DMS53 treated with DMSO at 0.1 percent for 48 hours (cell line): ENCODE measurements at regions not wholly inside any gene's neighbourhood (a gene's known extent, or its start where the extent isn't known, plus 50 kb on each side); places are given as distances from the start of the nearest gene placed in this dataset.

Experiments
- DNase-seq: peaks from one replicate; lab custom pipeline; 2025; ENCODE audit not compliant: unreplicated experiment; lab: John Stamatoyannopoulos, UW

DNA sequence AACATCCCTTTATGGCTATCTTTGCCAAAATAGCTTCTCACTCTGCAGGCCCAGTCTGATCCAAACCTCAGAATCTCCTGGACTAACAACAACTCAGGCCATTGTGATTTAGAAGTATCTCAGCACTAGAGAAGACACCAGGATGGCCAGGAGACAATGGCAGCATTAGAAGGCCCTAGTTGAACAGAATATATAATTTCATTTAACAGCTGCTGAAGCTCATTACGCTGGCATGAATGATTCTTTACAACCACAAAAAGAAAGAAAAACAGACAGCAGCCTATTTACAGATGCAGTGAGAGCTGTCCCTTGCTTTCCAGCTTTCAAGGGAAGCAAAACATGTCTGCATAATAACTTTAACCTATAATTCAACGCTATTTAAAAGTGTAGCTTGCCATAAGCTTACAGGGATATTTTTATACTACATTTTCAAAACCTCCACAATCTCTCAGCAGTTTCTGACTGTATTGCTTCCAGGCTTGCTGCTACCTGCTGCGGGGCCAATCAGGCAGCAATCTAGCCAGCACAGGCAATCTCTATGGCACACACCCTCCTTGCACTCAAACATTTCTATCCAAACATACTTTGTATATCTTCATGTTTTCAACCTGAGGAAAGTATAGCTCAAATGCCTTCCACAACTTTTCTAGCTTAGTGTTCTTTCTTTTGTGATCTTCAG, 107.3 kb downstream of the OGFRL1 start:
- DNase-seq, result no peak

DNA sequence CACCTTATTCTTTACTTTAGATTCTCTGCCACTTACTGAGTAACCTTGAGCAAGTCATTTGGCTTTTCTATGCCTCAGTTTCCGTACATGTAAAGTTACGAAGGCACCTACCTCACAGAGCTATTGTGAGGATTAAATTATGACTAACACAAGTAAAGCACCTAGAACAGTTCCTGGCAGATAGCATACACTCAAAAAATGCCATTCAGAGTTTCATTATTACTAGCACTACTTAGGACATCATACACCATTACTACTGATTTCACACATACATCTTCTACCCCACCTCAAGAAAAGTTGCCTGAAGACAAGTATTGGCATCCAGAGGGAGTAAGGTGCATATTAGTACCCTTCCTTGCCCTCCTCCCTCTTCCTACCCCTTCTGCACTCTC, 107.8 kb downstream of the OGFRL1 start:
- no peak for DNase-seq

DNA sequence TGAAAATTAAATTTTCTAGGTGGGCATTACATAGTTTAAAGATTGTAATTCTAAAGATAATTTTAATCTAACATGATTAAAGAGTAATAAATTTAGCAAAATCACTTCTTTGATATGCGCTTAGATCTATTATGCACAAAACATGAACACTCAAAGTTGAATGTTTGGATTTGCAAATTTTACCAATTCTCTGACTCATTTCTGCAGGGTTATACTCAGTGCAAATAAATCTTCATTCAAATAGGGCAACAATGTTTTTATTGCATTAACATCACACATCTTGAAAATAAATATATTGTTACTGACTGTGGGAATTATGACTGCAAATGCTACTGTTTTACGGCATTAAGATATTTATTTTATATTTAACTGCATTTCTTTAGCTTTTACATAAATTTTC, 110.7 kb downstream of the OGFRL1 start:
- no peak for DNase-seq

DNA sequence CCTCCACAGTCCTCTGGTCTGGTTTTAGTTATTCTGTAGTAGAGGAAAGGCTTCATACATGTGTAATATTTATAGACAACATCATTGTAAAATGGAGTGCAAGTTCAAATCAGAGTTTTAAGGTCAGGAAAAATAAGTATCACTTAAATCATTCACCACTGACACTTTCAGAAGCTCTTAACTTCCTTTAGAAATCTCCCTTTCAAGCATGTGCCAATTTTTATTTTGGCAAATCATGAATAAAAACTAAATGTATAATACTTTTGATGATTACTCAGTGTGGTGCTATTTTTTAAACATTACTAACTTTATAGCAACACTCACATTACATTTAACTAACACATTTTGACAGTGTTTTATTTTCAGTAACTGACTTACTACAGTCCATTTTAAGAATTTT, 112.2 kb downstream of the OGFRL1 start:
- no peak for DNase-seq

DNA sequence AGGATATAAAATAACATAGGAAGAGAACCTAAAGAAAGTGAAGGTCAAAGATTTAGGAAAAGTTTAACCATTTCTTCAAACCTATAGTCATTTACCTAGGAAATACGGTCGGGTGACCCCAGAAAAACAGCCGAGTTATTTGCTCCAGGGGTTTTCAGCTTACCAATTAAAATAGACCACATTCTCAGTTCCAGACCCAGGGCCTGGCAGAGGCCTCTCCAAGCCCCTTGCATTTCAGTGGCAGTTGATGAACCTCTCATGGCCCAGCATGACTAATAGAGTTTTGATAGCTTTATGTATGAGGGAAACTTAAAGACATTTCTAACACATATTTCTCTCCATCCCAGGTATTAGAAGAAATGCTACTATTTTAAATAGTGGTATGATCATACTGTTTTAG, 113.5 kb downstream of the OGFRL1 start:
- DNase-seq, result no peak

DNA sequence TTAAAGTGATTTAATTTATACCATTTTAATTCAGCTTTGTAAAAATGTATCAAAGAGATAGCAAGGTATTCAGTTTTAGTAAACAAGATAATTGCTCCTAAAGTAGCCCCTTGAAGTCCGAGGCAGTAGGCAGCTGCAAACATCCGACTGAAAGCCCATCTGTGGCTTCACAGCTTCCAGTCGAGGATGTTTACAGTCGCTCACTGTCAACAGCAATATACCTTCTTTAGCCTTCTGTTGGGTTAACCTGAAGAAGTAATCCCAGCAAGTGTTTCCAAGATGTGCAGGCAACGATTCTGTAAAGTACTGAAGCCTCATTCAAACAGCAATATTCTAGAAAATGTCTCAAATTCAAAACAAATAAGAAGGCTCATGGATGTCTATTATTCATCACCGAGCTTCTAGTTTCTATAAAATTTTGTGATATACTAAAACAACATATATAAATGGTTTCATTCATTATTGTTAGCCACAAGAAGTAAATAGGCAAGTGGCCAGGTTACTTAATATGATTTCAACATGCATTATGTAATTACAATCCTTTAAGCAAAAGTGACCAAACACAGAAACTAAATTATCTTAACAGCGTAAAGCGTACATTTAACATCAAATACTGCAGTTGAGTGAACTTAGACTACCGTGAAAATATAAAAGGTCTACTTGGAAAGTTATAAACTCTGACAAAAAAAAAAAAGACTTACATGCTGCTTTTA, 115.0 kb downstream of the OGFRL1 start:
- DNase-seq, result peak; percentile 22

DNA sequence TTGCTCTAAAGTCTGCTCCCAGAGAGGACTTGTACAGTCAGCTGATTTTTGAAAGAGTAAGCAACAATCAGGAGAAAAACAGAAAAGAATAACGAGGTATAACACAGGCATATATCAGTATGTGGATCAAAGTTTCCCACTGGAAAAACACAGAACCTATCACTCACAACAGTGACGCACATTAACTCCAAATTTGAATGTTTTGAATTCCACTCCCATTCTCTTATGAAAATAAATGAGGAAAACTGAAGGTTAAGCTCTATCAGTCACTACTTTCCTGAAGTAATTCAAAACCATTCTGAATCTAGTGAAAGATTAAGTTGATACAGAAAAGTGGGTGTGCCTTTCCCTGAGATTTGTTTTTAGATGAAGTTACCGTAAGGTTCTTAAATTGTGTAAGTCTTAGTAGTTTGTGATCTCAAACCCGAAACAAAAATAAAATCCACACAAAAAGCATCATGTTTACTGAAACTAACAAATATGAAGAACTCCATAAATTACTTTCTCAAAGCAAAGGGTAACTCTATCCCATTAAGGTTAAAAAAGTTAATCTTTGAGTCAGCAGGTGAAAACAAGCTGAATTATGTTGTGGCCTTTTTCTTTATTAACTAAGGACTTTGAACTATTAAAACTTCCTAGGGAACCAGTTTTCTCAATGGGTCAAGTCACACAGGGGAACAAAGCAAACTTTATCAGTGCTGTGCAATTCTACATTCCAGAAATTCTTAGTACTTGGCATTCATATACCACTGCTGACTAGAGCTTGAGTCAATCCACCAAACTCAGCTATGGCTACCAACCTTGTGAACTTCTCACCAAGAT, 115.7 kb downstream of the OGFRL1 start:
- no peak for DNase-seq

DNA sequence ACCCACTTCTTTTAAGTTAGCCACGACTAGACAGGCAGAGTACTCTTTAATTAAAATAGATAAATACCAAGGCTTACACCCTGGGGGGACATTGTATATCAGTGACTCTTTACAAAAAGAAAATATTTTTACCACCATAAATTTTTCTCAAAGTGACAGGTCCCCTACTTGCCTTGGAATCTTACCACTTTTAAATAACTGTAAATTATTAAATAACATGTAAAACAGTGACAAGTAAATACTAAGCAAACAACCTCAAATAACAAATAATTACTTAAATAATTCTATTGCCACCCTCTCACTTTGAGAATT, 116.3 kb downstream of the OGFRL1 start:
- DNase-seq, result no peak

DNA sequence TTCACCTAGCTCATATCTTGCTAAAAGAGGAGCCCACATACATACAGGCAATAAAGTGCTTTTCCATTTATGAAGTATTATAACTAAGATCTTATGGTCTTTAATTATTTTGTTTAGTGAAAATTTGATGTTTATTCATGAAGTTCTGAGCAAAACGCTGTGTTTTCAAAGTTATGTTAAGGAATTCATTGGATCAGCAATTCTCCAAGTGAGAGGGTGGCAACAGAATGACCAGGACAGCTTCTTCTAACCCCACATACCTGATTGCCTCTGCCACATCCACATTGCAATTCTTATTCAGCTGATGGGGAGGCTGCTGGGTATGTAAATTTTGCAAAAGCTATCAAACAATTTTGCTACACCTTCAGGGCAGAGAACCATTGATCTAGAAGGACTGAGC, 116.8 kb downstream of the OGFRL1 start:
- no peak for DNase-seq

DNA sequence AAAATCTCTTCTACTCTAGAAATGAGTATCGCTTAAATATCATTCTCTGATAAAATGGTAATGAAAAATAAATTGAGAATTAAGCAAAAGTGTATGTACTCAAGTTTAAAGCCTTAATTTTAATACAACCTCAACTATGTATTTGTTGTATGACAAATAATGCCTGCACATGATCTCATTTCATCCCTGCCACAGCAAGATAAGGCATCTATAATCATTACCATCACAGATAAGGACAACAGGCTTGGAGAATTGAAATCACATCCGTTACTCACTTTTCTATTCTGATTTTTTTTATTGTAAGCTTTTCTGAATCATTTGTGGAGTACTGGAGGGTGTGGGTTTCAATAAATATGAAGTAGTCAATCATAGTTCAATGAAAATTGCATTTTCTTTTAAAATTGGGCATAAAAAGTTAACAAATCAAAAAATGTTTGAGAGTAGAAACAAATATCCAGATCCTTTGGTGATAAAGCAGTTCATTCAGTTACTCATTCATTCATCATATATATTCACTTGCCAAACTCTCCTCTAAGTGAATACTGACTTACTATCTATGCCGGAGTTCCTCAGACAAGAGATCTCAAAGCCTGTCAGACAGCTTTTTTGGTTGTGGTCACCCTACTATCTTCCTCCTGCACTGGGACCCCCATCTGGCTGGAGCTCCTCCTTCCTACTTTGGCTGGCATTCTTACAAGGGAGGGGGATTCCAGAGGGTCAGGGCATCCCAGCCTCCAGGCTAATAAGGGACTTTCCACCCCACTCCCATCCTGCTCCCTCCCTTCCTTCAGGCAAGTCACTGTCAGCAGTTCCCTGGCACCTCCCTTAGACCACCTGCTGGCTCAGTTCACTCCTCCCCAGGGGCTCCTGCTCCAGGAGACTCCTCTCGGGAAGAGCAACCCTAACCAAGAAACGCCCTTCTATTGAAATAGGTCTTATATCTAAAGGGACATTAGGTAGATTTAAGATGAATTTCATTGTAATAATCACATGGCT, 118.6 kb downstream of the OGFRL1 start:
- DNase-seq, result no peak

DNA sequence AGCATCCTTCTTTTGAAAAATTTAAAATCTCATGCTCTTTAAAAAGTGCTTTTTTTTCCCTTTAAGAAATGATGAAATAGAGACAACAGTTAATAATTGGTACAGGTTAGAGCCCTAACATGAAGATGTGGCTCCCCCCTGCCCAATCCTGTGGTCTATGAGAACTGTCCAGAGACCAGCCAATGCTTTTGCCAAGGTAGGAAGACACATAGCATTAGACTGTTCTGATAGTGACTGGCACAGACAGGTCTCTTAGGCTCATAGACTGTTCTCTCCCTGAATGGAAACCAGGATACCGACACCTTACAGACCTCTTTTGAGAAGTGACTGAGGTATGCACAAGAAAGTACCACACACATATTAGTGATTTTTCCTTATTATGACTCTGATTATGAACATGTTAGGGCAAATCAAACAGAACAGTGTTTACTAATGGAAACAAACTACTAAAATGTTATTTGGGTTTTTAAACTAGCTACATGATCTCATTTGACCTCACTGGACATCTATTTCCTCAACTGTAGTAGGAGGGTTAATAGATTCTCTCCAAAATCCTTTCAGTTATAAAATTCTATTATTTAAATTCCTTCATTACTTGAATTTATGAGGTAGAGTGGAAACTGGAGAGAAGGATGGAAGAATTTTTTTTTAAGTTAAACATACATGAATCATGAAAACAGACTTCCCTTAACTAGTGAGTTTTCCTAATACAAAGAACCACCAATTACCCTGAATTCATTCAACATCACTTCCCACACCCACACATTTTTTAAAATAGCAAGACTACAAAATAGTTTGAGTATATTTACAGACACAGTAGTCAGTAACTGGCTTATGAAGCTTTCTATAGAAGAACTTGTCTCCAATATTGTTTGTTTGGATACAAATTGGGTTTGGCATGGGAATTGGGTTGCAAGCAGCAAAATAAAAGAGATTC, 120.4 kb downstream of the OGFRL1 start:
- no peak for DNase-seq

DNA sequence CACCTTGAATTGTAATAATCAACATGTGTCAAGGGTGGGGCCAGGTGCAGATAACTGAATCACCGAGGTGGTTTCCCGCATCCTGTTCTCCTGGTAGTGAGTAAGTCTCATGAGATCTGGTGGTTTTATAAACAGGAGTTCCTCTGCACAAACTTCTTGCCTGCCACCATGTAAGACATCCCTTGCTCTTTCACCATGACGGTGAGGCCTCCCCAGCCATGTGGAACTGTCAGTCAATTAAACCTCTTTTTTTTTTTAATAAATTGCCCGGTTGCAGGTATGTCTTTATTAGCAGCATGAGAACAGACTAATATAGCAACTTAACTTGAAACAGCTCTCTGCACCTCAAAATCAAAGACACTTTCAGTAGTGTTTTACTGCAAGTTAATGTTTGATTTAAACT, 121.6 kb downstream of the OGFRL1 start:
- no peak for DNase-seq

DNA sequence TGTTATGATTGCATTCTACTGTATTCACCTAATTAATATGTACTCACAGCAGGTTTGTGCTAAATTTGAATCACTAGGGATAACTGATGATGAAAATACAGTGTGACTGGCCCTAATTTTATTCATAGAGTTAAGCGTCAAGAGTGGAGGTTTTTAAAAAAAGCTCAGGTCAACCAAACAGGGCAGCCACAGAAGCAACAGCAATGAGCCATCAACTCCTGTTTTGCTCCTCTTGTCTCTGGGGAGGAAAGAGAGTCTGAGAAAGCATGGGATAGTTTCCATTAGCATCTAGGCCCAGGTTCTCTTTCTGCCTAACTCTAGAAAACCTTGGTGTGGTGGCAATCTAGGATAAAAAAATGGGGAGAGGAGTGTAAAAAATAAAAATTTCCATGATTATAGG, 122.1 kb downstream of the OGFRL1 start:
- no peak for DNase-seq

DNA sequence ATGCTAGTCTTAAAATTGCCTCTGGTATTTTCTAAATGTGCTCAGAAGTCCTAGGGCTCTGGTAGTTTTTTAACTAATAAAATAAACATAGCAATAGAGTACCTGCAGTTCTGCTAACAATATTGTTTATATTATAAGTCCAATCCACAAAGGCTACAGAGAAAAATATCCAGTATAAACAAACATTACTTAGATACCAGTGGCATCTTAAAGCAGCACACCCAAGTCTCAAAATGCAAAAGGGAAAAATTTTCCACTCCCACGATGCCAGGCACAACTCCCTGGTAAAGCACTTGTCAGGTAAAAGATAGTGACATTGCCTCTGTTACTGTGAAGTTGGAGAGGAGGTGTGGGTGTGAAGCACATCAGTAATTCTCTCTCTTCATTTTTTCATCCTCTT, 123.3 kb downstream of the OGFRL1 start:
- no peak for DNase-seq

DNA sequence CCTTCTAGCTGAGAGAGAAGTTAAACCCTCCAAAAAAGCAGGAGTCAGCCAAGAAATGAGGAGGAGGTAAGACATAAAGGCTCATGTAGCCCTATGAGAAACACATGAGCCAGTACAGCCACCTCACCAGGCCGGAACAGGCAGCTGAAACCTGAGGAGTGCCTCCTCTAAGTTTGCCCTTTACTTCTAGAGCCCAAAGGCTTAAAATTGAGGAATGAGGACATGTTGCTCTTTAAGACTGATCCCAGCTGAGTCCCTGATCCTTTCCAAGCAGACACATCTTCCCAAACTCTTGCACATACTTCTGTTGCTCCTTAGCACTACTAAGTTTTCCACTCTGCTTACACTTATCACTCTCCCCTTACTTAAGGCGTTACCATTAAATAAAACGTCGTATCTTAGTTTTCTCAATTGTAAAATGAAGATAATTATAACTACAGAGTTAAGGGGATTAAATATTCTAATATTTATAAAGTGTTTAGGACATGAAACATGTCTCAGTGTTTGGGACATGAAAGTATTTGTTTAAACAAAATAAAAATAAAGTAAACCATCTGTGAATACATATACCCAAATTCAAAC, 124.0 kb downstream of the OGFRL1 start:
- no peak for DNase-seq

DNA sequence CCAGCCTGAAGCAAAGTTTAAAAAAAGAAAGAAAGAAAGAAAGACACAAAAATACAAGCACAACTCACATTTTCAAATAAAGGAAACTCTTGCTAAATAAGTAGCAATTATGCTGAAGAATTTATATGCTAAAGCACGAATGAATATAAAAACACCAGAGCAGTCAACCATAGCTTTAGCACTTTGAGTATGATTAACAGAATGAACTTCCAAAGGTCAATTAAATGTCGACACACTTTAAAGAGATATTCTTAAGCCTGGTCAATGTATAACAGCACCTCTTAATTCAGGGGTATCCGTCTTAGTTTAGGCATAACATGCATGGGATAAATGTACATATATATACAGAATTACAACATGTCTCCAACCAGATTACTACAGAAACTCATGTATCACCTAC, 125.9 kb downstream of the OGFRL1 start:
- DNase-seq, result no peak

DNA sequence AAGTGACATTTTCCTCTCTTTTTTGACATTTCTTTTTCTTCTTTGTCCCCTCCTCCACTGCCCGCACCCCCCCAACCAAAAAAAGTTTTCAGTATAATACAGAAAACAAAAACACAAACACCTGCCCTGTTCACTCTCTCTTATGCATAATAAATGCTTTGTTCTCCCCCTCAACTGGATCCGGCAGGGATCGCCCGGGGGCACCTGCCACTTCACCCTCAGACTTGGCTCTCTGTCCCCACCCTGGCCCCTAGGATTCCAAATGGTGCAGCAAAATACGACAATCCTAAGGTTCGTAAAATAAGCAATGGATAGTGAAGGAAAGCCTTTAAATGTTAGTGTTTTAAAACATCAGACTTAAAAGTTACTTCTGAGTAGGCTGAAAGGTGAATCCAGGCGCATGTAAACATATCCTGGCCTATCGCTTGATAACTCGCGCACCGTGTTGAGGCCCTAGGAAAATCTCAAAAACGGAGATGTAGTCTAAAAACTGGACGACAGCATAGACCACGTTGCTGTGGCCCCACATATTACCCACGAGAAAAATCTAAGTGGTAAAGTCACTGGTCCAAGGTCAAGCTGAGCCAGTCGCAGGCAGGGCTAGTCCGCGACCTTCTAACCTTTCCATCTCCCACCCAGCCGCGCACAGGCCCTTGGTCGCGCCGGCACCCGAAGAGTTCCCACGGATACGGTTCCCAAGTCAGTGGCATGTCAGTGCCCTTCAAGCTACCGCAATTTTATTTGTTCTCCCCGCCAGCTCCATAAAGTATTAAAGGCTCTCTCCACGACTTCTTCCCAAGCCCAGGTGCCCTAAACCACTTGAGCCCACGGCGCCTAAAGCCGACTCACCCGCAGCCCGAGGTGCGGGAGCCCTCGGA, 130.8 kb downstream of the OGFRL1 start:
- no peak for DNase-seq

DNA sequence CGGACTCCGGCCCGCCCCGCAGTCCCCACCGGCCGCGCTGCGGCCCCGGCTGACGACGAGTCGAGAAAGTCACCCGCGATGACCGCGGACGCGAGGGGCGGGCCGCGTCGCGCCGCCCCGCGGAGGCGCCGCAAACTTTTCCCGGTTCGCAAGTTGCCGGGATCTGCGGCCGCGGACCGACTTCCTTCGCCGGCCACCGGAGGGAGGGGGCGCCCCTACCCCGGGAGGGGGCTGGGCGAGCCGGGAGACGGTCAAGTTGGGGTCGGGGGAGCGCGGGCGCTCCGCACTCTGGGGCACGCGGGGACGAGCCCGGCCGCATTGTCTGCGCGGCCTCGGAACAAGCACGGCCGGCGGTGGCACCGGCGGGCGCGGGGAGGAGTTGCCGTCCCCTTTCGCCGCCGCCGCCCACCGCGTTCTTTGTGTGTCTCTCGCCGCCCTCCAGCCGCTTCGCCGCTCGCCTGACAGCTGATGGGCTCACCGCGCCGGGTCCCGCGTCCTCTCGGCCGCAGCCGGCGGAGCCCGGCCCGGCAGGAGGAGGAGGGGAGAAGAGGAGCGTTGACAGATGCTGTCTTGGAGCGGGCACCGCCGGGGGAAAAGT, 131.6 kb downstream of the OGFRL1 start:
- DNase-seq, result no peak
